ENCODE measurements at regions not wholly inside any gene's neighbourhood (a gene's known extent, or its start where the extent isn't known, plus 50 kb on each side); places are given as distances from the start of the nearest gene placed in this dataset.

DNA sequence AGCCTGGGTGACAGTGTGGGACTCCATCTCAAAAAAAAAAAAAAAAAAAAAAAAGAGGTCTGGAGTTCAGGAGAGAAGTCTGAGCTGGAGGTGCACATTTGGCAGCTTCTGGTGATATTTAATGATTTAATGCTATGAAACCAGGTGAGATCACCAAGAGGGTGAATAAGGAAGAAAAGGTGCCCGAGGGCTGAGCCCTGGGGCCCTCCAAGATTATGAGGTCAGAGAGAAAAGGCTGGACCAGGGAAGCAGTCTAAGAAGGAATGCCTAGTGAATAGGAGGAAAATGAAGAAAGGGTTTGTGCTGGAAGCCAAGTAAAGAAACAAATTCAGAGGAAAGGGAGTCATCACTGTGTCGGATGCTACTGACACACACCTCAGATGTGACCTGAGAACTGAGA is 88.0 kb upstream of the PELI1 start:
- H3K4me3 ChIP-seq (ENCODE audit: low read length in 2 of 2): no peak overlapping the region
- H3K4me1 ChIP-seq (ENCODE audit: control insufficient read depth in 2 of 2, insufficient read depth in 2 of 2, low read length in 2 of 2): peaks cover 3 to 6% of the 10 kb centered on the region in 2 donors

DNA sequence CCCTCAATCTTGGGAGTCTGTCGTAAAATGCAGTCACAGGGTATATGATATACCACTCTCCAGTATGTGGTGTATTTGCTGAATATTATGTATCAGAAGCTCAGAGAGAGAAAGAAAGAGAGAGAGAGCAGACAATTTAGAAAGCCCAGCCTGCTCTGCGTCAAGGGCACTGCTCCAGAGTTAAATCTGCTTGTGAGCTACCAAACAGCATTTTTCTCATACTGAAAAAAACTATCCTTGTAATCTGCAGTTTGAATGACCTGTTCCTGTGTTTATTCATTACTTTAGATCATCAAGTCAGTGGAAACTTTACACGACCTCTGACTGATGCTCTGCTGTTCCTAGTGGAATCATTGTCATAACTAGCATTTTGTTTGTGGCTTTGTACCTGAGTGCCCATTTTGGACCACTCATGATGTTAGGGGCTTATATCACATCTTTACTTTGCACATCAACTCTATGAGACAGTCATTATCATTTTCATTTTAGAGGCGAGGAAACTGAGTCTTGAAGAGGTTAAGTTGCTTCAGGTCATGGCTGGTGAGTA is 89.2 kb upstream of the PELI1 start:
- H3K4me3 ChIP-seq (ENCODE audit: low read length in 2 of 2): no peak overlapping the region
- no peak overlapping the region for H3K9ac ChIP-seq (ENCODE audit: low read depth in 1 of 2, low read length in 2 of 2)
- no peaks in the 10 kb centered on the region for H3K27me3 ChIP-seq (ENCODE audit: control insufficient read depth in 2 of 2, insufficient read depth in 2 of 2, low read length in 2 of 2)
- peaks cover 2 to 5% of the 10 kb centered on the region in 2 donors for H3K4me1 ChIP-seq (ENCODE audit: control insufficient read depth in 2 of 2, insufficient read depth in 2 of 2, low read length in 2 of 2)
- H3K36me3 ChIP-seq (ENCODE audit: control insufficient read depth in 2 of 2, insufficient read depth in 2 of 2, low read length in 2 of 2): no peaks in the 10 kb centered on the region
- no peaks in the 10 kb centered on the region for H3K9me3 ChIP-seq (ENCODE audit: control insufficient read depth in 2 of 2, low read length in 2 of 2)
- H3K27ac ChIP-seq (ENCODE audit: low read depth in 2 of 2, low read length in 2 of 2): no peak overlapping the region

More for the DNA sequence above, 88.0 kb upstream of the PELI1 start:
- Histone ChIP-seq H3K9ac (ENCODE audit: low read depth in 1 of 2, low read length in 2 of 2) (no peak overlapping the region), H3K27ac (ENCODE audit: low read depth in 2 of 2, low read length in 2 of 2) (no peak overlapping the region), H3K9me3 (ENCODE audit: control insufficient read depth in 2 of 2, low read length in 2 of 2) (no peaks in the 10 kb centered on the region), H3K36me3 (ENCODE audit: control insufficient read depth in 2 of 2, insufficient read depth in 2 of 2, low read length in 2 of 2) (no peaks in the 10 kb centered on the region), H3K27me3 (ENCODE audit: control insufficient read depth in 2 of 2, insufficient read depth in 2 of 2, low read length in 2 of 2) (no peaks in the 10 kb centered on the region)

DNA sequence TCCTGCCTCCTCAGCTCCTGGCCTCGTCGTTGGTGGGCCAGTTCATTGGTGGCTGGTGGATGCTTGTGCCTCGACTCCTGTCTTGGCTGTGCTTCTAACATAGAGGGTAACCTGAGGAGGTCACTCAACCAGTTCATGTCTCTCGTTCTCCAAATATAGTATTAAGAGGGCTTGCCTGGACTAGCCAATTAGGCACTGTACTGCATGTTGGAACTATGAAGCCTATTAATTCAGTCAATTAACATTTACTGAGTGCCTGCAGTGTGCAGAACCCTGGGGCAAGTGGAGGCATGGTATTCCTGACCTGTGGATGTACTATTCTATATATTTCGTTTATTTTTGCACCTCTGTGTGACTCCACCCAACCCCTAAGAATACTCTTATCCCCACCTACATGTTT is 89.9 kb upstream of the PELI1 start:
- Histone ChIP-seq H3K9me3 (ENCODE audit: control insufficient read depth in 2 of 2, low read length in 2 of 2) (no peaks in the 10 kb centered on the region), H3K27ac (ENCODE audit: low read depth in 2 of 2, low read length in 2 of 2) (no peak overlapping the region), H3K4me3 (ENCODE audit: low read length in 2 of 2) (no peak overlapping the region), H3K36me3 (ENCODE audit: control insufficient read depth in 2 of 2, insufficient read depth in 2 of 2, low read length in 2 of 2) (no peaks in the 10 kb centered on the region), H3K27me3 (ENCODE audit: control insufficient read depth in 2 of 2, insufficient read depth in 2 of 2, low read length in 2 of 2) (no peaks in the 10 kb centered on the region), H3K4me1 (ENCODE audit: control insufficient read depth in 2 of 2, insufficient read depth in 2 of 2, low read length in 2 of 2) (no peaks in the 10 kb centered on the region), H3K9ac (ENCODE audit: low read depth in 1 of 2, low read length in 2 of 2) (no peak overlapping the region)

DNA sequence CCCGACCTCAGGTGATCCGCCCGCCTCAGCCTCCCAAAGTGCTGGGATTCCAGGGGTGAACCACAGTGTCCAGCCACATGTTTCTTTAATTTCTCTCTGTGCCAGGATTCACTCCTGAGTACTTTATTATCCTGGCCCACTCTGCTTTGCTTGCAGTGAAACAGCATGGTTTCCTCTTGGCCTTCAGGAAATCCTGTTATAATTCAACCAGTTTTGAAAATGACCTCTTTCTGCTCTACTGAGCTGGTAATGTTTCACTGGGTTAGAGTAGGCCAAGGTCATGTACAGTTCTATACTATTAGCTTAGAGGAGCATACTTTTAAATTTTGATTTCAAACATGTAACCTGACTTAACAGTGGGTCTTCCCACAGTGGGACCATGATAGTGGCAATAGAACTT is 90.6 kb upstream of the PELI1 start:
- no peak overlapping the region for H3K4me3 ChIP-seq (ENCODE audit: low read length in 2 of 2)
- H3K4me1 ChIP-seq (ENCODE audit: control insufficient read depth in 2 of 2, insufficient read depth in 2 of 2, low read length in 2 of 2): no peaks in the 10 kb centered on the region
- no peak overlapping the region for H3K27ac ChIP-seq (ENCODE audit: low read depth in 2 of 2, low read length in 2 of 2)
- no peaks in the 10 kb centered on the region for H3K36me3 ChIP-seq (ENCODE audit: control insufficient read depth in 2 of 2, insufficient read depth in 2 of 2, low read length in 2 of 2)
- H3K9me3 ChIP-seq (ENCODE audit: control insufficient read depth in 2 of 2, low read length in 2 of 2): no peaks in the 10 kb centered on the region
- H3K27me3 ChIP-seq (ENCODE audit: control insufficient read depth in 2 of 2, insufficient read depth in 2 of 2, low read length in 2 of 2): no peaks in the 10 kb centered on the region
- no peak overlapping the region for H3K9ac ChIP-seq (ENCODE audit: low read depth in 1 of 2, low read length in 2 of 2)

DNA sequence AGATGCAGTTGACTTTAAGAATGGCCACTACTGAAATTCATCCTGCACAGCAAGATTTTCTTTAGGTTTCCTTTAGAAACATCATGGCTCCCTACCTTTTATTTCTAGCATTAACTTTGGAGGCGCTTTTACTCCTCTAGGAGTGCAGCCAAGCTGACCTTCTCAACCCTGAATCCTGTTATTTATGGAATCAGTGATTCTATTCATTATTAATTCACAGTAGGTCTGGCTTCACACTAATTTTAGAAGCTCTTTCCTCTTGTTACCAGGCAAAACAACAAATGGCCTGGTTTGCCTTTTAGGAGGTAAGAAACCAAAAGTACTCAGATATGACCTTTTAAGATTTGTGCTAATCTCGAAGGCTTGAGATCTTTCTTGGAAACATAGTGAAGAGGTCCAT is 93.0 kb upstream of the PELI1 start:
- Histone ChIP-seq H3K9me3 (ENCODE audit: control insufficient read depth in 2 of 2, low read length in 2 of 2) (no peaks in the 10 kb centered on the region), H3K4me3 (ENCODE audit: low read length in 2 of 2) (no peak overlapping the region), H3K27ac (ENCODE audit: low read depth in 2 of 2, low read length in 2 of 2) (no peak overlapping the region), H3K36me3 (ENCODE audit: control insufficient read depth in 2 of 2, insufficient read depth in 2 of 2, low read length in 2 of 2) (no peaks in the 10 kb centered on the region), H3K9ac (ENCODE audit: low read depth in 1 of 2, low read length in 2 of 2) (no peak overlapping the region), H3K4me1 (ENCODE audit: control insufficient read depth in 2 of 2, insufficient read depth in 2 of 2, low read length in 2 of 2) (no peaks in the 10 kb centered on the region), H3K27me3 (ENCODE audit: control insufficient read depth in 2 of 2, insufficient read depth in 2 of 2, low read length in 2 of 2) (no peaks in the 10 kb centered on the region)

DNA sequence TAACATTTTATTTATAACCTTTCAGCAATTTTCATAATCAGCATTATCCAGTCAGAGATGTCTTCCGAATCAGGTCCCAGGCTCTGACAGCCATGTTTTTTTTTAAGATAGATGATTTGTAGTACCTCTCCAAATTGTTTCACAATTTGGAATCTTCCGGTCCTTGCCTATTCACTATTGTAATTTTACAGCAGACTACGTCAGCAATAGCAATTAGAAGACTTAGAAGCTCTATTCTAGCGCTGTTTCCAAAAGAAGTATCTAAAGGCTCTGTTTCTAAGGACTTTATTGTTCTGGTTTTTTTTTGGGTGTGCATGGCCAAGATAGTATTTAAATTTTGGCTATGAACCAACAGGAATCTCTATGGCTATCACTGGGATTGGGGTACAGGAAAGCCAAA is 94.6 kb upstream of the PELI1 start:
- H3K27ac ChIP-seq (ENCODE audit: low read depth in 2 of 2, low read length in 2 of 2): no peak overlapping the region
- H3K4me1 ChIP-seq (ENCODE audit: control insufficient read depth in 2 of 2, insufficient read depth in 2 of 2, low read length in 2 of 2): no peaks in the 10 kb centered on the region
- no peaks in the 10 kb centered on the region for H3K36me3 ChIP-seq (ENCODE audit: control insufficient read depth in 2 of 2, insufficient read depth in 2 of 2, low read length in 2 of 2)

DNA sequence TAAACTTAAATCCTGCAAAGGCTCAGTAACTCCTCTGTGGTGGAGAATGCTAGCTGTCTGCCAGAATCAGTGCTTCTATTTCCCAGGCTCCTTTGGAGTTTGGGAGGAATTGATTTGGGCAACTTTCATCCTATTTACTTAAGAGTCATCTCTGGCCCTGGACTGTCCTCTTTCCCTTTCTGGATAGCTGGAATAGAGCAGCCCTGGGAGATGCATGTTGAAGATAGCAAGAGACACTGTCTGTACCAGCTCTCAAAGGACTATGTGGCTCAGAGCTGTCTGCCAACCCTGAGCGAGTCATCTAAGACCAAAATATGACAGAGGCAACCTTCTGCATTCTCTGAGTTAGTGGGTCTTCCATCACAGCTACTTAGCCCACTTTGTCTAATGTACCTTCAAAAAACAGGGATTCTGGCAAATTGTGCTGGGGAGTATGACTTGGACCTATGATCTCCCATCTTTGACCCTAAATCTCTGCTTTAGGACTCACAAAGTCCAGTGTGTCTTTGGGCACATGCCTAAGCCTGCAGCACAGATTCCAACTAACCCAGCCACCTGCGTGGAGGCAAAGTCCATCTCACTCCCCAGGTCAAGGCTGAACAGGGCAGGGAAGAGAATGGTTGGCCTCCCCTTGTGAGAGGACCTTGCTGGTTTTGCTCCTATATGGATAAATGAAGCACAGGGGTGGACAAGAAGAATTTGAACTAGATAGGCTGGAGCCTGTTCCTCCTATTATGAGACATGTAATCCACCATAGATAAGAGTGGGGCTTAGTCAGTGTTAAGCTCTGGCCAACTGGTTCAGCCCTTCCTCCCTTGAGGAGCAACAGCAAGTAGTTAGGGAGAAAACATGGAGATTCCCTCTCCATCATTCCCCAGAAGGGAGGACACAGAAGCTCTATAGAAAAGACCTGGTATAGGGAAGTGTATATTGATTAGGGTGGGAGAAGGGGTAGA is 99.1 kb upstream of the PELI1 start:
- H3K4me3 ChIP-seq (ENCODE audit: low read length in 2 of 2): no peak overlapping the region
- H3K27ac ChIP-seq (ENCODE audit: low read depth in 2 of 2, low read length in 2 of 2): no peak overlapping the region
- no peaks in the 10 kb centered on the region for H3K36me3 ChIP-seq (ENCODE audit: control insufficient read depth in 2 of 2, insufficient read depth in 2 of 2, low read length in 2 of 2)
- H3K9me3 ChIP-seq (ENCODE audit: control insufficient read depth in 2 of 2, low read length in 2 of 2): no peaks in the 10 kb centered on the region
- no peaks in the 10 kb centered on the region for H3K4me1 ChIP-seq (ENCODE audit: control insufficient read depth in 2 of 2, insufficient read depth in 2 of 2, low read length in 2 of 2)
- H3K9ac ChIP-seq (ENCODE audit: low read depth in 1 of 2, low read length in 2 of 2): no peak overlapping the region
- H3K27me3 ChIP-seq (ENCODE audit: control insufficient read depth in 2 of 2, insufficient read depth in 2 of 2, low read length in 2 of 2): no peaks in the 10 kb centered on the region

More for the DNA sequence above, 94.6 kb upstream of the PELI1 start:
- Histone ChIP-seq H3K9me3 (ENCODE audit: control insufficient read depth in 2 of 2, low read length in 2 of 2) (no peaks in the 10 kb centered on the region), H3K4me3 (ENCODE audit: low read length in 2 of 2) (no peak overlapping the region), H3K9ac (ENCODE audit: low read depth in 1 of 2, low read length in 2 of 2) (no peak overlapping the region), H3K27me3 (ENCODE audit: control insufficient read depth in 2 of 2, insufficient read depth in 2 of 2, low read length in 2 of 2) (no peaks in the 10 kb centered on the region)

DNA sequence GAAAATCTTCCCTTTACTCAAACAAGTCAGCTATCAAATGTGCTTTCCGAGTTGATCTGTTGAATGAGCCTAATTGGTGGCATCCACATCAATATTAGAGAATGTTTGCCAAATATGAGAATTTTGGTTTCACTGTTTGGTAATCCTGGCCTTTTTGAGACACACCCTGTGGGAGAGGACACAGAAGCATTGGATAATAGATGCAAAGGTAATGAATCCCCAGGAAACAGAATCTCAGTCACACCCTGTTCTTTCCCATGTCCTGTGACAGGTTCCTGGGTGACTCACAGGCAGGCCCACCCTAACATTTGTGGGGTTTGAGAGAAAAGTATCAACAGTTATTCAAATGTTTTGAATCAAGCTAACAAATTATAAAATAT is 99.8 kb upstream of the PELI1 start:
- no peak overlapping the region for H3K4me3 ChIP-seq (ENCODE audit: low read length in 2 of 2)
- no peaks in the 10 kb centered on the region for H3K36me3 ChIP-seq (ENCODE audit: control insufficient read depth in 2 of 2, insufficient read depth in 2 of 2, low read length in 2 of 2)
- no peaks in the 10 kb centered on the region for H3K4me1 ChIP-seq (ENCODE audit: control insufficient read depth in 2 of 2, insufficient read depth in 2 of 2, low read length in 2 of 2)
- no peak overlapping the region for H3K9ac ChIP-seq (ENCODE audit: low read depth in 1 of 2, low read length in 2 of 2)
- no peaks in the 10 kb centered on the region for H3K9me3 ChIP-seq (ENCODE audit: control insufficient read depth in 2 of 2, low read length in 2 of 2)
- H3K27ac ChIP-seq (ENCODE audit: low read depth in 2 of 2, low read length in 2 of 2): no peak overlapping the region
- no peaks in the 10 kb centered on the region for H3K27me3 ChIP-seq (ENCODE audit: control insufficient read depth in 2 of 2, insufficient read depth in 2 of 2, low read length in 2 of 2)

DNA sequence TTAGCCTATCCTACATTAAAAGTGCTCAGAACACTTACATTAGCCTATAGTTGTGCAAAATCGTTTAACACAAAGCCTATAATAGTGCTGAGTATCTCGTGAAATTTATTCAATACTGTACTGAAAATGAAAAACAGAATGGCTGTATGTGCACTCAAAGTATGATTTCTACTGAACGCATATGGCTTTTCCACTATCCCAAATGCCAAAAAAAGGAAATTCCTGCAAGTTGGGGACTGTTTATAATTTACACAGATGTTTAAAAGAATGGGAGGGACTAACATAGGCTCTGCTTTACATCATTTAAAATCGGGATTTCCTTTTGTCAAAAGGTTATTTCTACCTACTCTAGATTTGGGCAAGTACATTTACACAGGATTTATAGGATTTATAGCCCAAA is 101.4 kb upstream of the PELI1 start:
- Histone ChIP-seq H3K9me3 (ENCODE audit: control insufficient read depth in 2 of 2, low read length in 2 of 2) (no peaks in the 10 kb centered on the region), H3K36me3 (ENCODE audit: control insufficient read depth in 2 of 2, insufficient read depth in 2 of 2, low read length in 2 of 2) (no peaks in the 10 kb centered on the region), H3K27me3 (ENCODE audit: control insufficient read depth in 2 of 2, insufficient read depth in 2 of 2, low read length in 2 of 2) (no peaks in the 10 kb centered on the region), H3K27ac (ENCODE audit: low read depth in 2 of 2, low read length in 2 of 2) (no peak overlapping the region), H3K9ac (ENCODE audit: low read depth in 1 of 2, low read length in 2 of 2) (no peak overlapping the region), H3K4me1 (ENCODE audit: control insufficient read depth in 2 of 2, insufficient read depth in 2 of 2, low read length in 2 of 2) (no peaks in the 10 kb centered on the region), H3K4me3 (ENCODE audit: low read length in 2 of 2) (no peak overlapping the region)

DNA sequence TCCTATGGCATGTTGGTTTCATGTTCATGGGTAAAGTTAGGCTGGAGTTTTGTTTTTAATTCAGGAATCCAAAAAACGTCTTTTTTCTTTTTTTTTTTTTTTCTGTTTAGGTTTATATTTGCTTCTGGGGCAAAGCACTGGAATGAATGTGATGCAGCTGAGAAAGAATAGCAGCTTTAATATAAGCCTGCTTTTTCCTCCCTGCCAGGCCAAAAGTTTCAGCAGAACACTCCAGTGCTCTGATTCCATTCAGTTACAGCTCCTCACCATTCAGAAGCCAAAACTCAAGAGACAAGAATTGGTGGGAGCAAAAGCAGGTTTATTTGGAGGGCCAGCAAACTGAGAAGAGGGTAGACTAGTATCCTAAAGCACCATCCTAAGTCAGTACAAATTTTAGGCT is 102.7 kb upstream of the PELI1 start:
- Histone ChIP-seq H3K9ac (ENCODE audit: low read depth in 1 of 2, low read length in 2 of 2) (no peak overlapping the region), H3K9me3 (ENCODE audit: control insufficient read depth in 2 of 2, low read length in 2 of 2) (no peaks in the 10 kb centered on the region), H3K4me3 (ENCODE audit: low read length in 2 of 2) (no peak overlapping the region), H3K36me3 (ENCODE audit: control insufficient read depth in 2 of 2, insufficient read depth in 2 of 2, low read length in 2 of 2) (no peaks in the 10 kb centered on the region), H3K27ac (ENCODE audit: low read depth in 2 of 2, low read length in 2 of 2) (no peak overlapping the region), H3K4me1 (ENCODE audit: control insufficient read depth in 2 of 2, insufficient read depth in 2 of 2, low read length in 2 of 2) (no peaks in the 10 kb centered on the region), H3K27me3 (ENCODE audit: control insufficient read depth in 2 of 2, insufficient read depth in 2 of 2, low read length in 2 of 2) (no peaks in the 10 kb centered on the region)
